BJ (cell line): ENCODE measurements at regions not wholly inside any gene's neighbourhood (a gene's known extent, or its start where the extent isn't known, plus 50 kb on each side); places are given as distances from the start of the nearest gene placed in this dataset.
A peak's percentile ranks its signal among the peaks of the same experiment; 100 is the strongest.
"Not testable (repeated sequence)": the region's sequence is repeated elsewhere in the genome, so short reads cannot be mapped to it uniquely, and the experiment has no call there.

Source experiments
- CTCF ChIA-PET: fragments of 350-600 bp; formaldehyde crosslinking; extraction: SDS; loops from one replicate; lab custom pipeline; 2021; ENCODE audit warnings: antibody characterized with exemption, inconsistent platforms; lab: Yijun Ruan, JAX
- POLR2A ChIA-PET: fragments of 300-600 bp; sonication (Branson Sonifier 250); formaldehyde crosslinking; extraction: SDS; loops from one replicate; lab custom pipeline; 2021; ENCODE audit warnings: antibody characterized with exemption; lab: Charles Lee
- DNase-seq: peaks from one replicate; pipeline ENCODE4 v3.0.0-alpha.2; 2011; ENCODE audit warnings: low read depth
- H3K27me3 ChIP-seq: 2 replicates; pipeline ENCODE4 v1.6.0; 2011; ENCODE audit warnings: low read length; ENCODE audit not compliant: control insufficient read depth, insufficient read depth
- H3K36me3 ChIP-seq: 2 replicates; pipeline ENCODE4 v1.5.1; 2011; ENCODE audit warnings: low read length; ENCODE audit not compliant: control insufficient read depth, insufficient read depth
- H3K4me3 ChIP-seq: 2 replicates; pipeline ENCODE4 v1.5.1; 2011; ENCODE audit warnings: low read depth, mild to moderate bottlenecking, control low read depth, low read length
- CTCF ChIP-seq: IDR thresholded peaks from 2 replicates; pipeline ENCODE4 v1.5.1; 2011; ENCODE audit warnings: low read depth, mild to moderate bottlenecking, control low read depth, inconsistent platforms, low read length, moderate library complexity; ENCODE audit not compliant: insufficient read depth

GRCh38 chr7:32816409-32816948 is 75.1 kb downstream of the KBTBD2 start:
- DNase-seq, H3K4me3 ChIP-seq, H3K27me3 ChIP-seq, CTCF ChIA-PET, POLR2A ChIA-PET, H3K36me3 ChIP-seq: not testable (repeated sequence)

- not testable (repeated sequence) for H3K4me3 ChIP-seq, H3K36me3 ChIP-seq
Observed at GRCh38 chr7:32814779-32815178, 76.8 kb downstream of the KBTBD2 start.

GRCh38 chr7:32809871-32810270 is 81.7 kb downstream of the KBTBD2 start:
- no peak for TF ChIP-seq CTCF
- no peak for DNase-seq
- Histone ChIP-seq H3K27me3 (no peaks in the 10 kb centered on the region), H3K36me3 (no peaks in the 10 kb centered on the region), H3K4me3 (no peak overlapping the region)
- CTCF ChIA-PET: interaction anchor here (1.2 to 2.9 kb wide), 2 partner anchors 9 to 298 kb away, joined by 4 to 13 read pairs; no protein-coding TSS in a partner anchor
- POLR2A ChIA-PET: no interaction called here

More at GRCh38 chr7:32814779-32815178, 76.8 kb downstream of the KBTBD2 start:
- H3K27me3 ChIP-seq, DNase-seq, POLR2A ChIA-PET: not testable (repeated sequence)
- CTCF ChIA-PET: interaction anchor here (1.8 kb wide), 1 partner anchor 14 kb away, joined by 7 read pairs; no protein-coding TSS in a partner anchor

- POLR2A ChIA-PET: no interaction called here
- no peak for DNase-seq
- no peak overlapping the region for H3K4me3 ChIP-seq
- H3K36me3 ChIP-seq: no peaks in the 10 kb centered on the region
- no peak for TF ChIP-seq CTCF
- CTCF ChIA-PET: interaction anchor here (1.1 to 2.9 kb wide), 2 partner anchors 9 to 299 kb away, joined by 3 to 13 read pairs; no protein-coding TSS in a partner anchor
- no peaks in the 10 kb centered on the region for H3K27me3 ChIP-seq
Observed at GRCh38 chr7:32809347-32809746, 82.2 kb downstream of the KBTBD2 start.

- H3K36me3 ChIP-seq: no peaks in the 10 kb centered on the region
- TF ChIP-seq CTCF: no peak
- H3K4me3 ChIP-seq: no peak overlapping the region
- ChIA-PET CTCF (interaction anchor here (2.1 kb wide), 1 partner anchor 305 kb away, joined by 9 read pairs; no protein-coding TSS in a partner anchor), POLR2A (no interaction called here)
- DNase-seq: no peak
- no peaks in the 10 kb centered on the region for H3K27me3 ChIP-seq
Observed at GRCh38 chr7:32803406-32804141, 88.0 kb downstream of the KBTBD2 start.

- no peaks in the 10 kb centered on the region for H3K27me3 ChIP-seq
- H3K36me3 ChIP-seq: no peaks in the 10 kb centered on the region
- no peak for TF ChIP-seq CTCF
- DNase-seq: no peak
- POLR2A ChIA-PET: no interaction called here
- CTCF ChIA-PET: interaction anchor here (4.6 kb wide), 1 partner anchor 306 kb away, joined by 49 read pairs; the partner anchor contains the start of gene RP9
- no peak overlapping the region for H3K4me3 ChIP-seq
Observed at GRCh38 chr7:32802305-32802910, 89.2 kb downstream of the KBTBD2 start.

GRCh38 chr7:32793053-32793452 is 98.5 kb downstream of the KBTBD2 start:
- CTCF ChIA-PET, H3K27me3 ChIP-seq, DNase-seq, H3K4me3 ChIP-seq, H3K36me3 ChIP-seq, POLR2A ChIA-PET: not testable (repeated sequence)

- DNase-seq: peak; percentile 65
- CTCF ChIA-PET, H3K27me3 ChIP-seq, H3K36me3 ChIP-seq, POLR2A ChIA-PET, H3K4me3 ChIP-seq: not testable (repeated sequence)
Observed at GRCh38 chr7:32790766-32791430, 100.7 kb downstream of the KBTBD2 start.
